ENCODE measurements at regions not wholly inside any gene's neighbourhood (a gene's known extent, or its start where the extent isn't known, plus 50 kb on each side); places are given as distances from the start of the nearest gene placed in this dataset.
A peak's percentile ranks its signal among the peaks of the same experiment; 100 is the strongest.

DNA sequence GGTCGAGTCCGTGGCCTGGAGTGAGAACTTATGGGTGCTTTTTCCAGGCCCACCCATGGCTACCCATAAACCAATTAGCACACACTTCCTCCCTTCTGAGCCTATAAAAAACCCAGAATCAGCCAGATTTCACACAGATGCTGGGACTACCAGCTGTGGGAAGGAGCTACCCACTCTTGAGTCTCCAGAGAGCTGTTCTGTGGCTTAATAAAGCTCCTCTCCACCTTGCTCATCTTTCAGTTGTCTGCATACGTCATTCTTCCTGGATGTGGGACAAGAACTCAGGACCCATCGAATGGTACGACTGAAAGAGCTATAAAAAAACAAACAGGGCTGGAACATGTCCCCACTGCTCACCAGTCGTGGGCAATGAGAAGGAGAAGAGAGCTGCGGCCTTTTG lies 555.4 kb upstream of the CCDC54 start:
- peak overlapping the region; percentile 18 for H3K4me2 ChIP-seq
- no peak for TF ChIP-seq Cebpa-rat (IDR thresholded peaks at IDR 0.05)
- H3K27me3 ChIP-seq: no peaks in the 10 kb centered on the region
- H3K9me3 ChIP-seq: 0 out of 2 replicates have a peak, but pooled peaks cover 10% of the 10 kb centered on the region
- peaks cover 15% of the 10 kb centered on the region for H3K4me1 ChIP-seq
- H3K4me3 ChIP-seq: no peak overlapping the region
- no peaks in the 10 kb centered on the region for H3K36me3 ChIP-seq
- no peak overlapping the region for H3K27ac ChIP-seq
- no peak overlapping the region for H3K9ac ChIP-seq
- H4K20me1 ChIP-seq: no peaks in the 10 kb centered on the region

GRCh38 chr3:106822204-106822603 lies 555.0 kb upstream of the CCDC54 start:
- no peak for TF ChIP-seq Cebpa-rat (IDR thresholded peaks at IDR 0.05)
- no peaks in the 10 kb centered on the region for H3K36me3 ChIP-seq
- H3K9ac ChIP-seq: no peak overlapping the region
- H3K27ac ChIP-seq: no peak overlapping the region
- H3K4me2 ChIP-seq: peak overlapping the region; percentile 18
- no peaks in the 10 kb centered on the region for H3K27me3 ChIP-seq
- no peaks in the 10 kb centered on the region for H4K20me1 ChIP-seq
- no peak overlapping the region for H3K4me3 ChIP-seq
- 0 out of 2 replicates have a peak, but pooled peaks cover 10% of the 10 kb centered on the region for H3K9me3 ChIP-seq
- peaks cover 19% of the 10 kb centered on the region for H3K4me1 ChIP-seq

DNA sequence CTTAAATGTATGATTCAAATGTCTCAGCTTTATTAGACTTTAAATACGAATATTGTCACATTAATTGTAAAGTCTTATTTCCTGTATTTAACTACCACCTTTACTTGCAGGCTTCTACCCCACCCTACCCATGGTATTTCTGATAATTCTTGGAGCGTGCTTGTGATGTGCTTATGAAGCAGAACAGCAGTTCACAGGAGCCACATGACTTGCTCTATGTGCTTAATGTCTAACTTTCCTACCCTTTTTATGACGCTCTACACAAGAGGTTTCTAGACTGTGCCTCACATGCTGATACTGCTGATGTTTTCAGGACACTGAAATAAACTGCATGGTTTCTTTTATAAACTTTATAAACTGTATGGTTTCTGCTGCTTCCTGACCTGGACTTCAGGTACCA lies 553.5 kb upstream of the CCDC54 start:
- H3K27ac ChIP-seq: no peak overlapping the region
- H3K9ac ChIP-seq: no peak overlapping the region
- H3K27me3 ChIP-seq: no peaks in the 10 kb centered on the region
- H3K9me3 ChIP-seq: 0 out of 2 replicates have a peak, but pooled peaks cover 10% of the 10 kb centered on the region
- no peaks in the 10 kb centered on the region for H4K20me1 ChIP-seq
- no peak overlapping the region for H3K4me2 ChIP-seq
- TF ChIP-seq Cebpa-rat (IDR thresholded peaks at IDR 0.05): no peak
- peaks cover 23% of the 10 kb centered on the region for H3K4me1 ChIP-seq
- no peaks in the 10 kb centered on the region for H3K36me3 ChIP-seq
- H3K4me3 ChIP-seq: no peak overlapping the region

- 0 out of 2 replicates have a peak, but pooled peaks cover 10% of the 10 kb centered on the region for H3K9me3 ChIP-seq
- H3K4me2 ChIP-seq: no peak overlapping the region
- H3K9ac ChIP-seq: no peak overlapping the region
- H3K27ac ChIP-seq: no peak overlapping the region
- no peaks in the 10 kb centered on the region for H4K20me1 ChIP-seq
- no peak for TF ChIP-seq Cebpa-rat (IDR thresholded peaks at IDR 0.05)
- H3K4me3 ChIP-seq: no peak overlapping the region
- peaks cover 23% of the 10 kb centered on the region for H3K4me1 ChIP-seq
- no peaks in the 10 kb centered on the region for H3K27me3 ChIP-seq
- H3K36me3 ChIP-seq: no peaks in the 10 kb centered on the region
These were observed 552.4 kb upstream of the CCDC54 start for GRCh38 chr3:106824856-106825255.

DNA sequence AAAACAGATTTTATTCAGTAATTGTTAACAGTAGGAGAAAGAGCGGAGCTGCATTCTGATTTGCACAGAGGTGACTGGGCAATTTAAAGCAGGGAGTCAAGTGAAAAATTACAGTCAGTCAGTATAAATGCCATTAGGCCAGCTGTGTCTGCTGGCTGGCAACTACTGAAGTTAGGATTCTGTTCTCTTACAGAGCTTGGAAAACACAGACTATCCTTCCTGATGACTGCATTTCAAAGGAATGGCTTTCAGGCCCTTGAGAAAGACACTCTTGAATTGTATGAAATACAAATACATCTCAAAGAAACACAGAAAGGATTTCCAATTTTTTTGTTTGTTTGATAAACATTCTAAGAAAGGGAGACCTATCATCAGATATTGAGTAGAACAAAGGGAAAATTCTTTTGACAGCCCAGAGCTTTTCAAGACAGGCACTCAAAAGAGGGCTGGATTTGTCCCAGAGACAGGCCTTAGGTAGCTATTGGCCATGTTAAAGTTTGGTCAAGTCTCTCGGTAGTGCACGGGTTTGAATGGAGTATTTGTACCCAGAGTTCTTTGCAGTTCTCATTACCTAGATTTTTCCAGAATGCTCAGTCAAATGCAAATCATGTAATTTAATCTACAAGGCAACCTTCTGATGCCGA lies 551.2 kb upstream of the CCDC54 start:
- Histone ChIP-seq H3K4me2 (peak overlapping the region; percentile 54; the same call in 1 of the 2 replicates), H3K27ac (no peak overlapping the region), H3K9me3 (peaks cover 8% of the 10 kb centered on the region; the same call in 1 of the 2 replicates), H3K4me3 (no peak overlapping the region), H3K36me3 (no peaks in the 10 kb centered on the region), H3K9ac (no peak overlapping the region), H3K4me1 (peaks cover 23% of the 10 kb centered on the region), H3K27me3 (no peaks in the 10 kb centered on the region), H4K20me1 (no peaks in the 10 kb centered on the region)
- no peak for TF ChIP-seq Cebpa-rat (IDR thresholded peaks at IDR 0.05)

GRCh38 chr3:106826791-106827311 lies 550.4 kb upstream of the CCDC54 start:
- H3K9ac ChIP-seq: no peak overlapping the region
- peak overlapping the region; percentile 54 for H3K4me2 ChIP-seq
- H3K9me3 ChIP-seq: peaks cover 6% of the 10 kb centered on the region
- no peaks in the 10 kb centered on the region for H4K20me1 ChIP-seq
- H3K4me1 ChIP-seq: peaks cover 18% of the 10 kb centered on the region
- H3K36me3 ChIP-seq: no peaks in the 10 kb centered on the region
- H3K4me3 ChIP-seq: no peak overlapping the region
- H3K27me3 ChIP-seq: no peaks in the 10 kb centered on the region
- TF ChIP-seq Cebpa-rat (IDR thresholded peaks at IDR 0.05): no peak
- H3K27ac ChIP-seq: no peak overlapping the region

GRCh38 chr3:106827515-106828213 lies 549.6 kb upstream of the CCDC54 start:
- H3K4me3 ChIP-seq: no peak overlapping the region
- H3K27ac ChIP-seq: no peak overlapping the region
- no peak overlapping the region for H3K9ac ChIP-seq

DNA sequence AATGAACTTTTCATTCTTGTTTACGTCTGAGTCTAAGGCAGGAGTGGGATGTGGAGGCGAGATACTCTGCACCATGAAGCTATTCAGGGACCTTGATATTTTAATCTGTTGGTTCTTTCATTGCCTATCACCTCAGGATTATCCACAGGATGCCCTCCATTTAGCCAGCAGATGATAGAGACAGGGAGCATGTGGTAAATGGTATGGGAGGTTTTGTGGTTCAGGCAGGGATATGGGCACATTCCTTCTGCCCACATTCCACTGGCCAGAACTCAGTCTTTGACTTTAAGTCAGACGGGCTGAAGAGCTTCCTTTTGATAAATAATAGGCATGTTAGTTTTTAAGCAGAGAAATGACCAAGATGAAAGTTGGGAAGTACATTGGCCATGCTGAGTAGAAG lies 548.0 kb upstream of the CCDC54 start:
- Histone ChIP-seq H3K4me2 (no peak overlapping the region), H3K27ac (no peak overlapping the region), H3K4me1 (peaks cover 14% of the 10 kb centered on the region), H3K9me3 (peaks cover 17% of the 10 kb centered on the region), H4K20me1 (no peaks in the 10 kb centered on the region), H3K36me3 (no peaks in the 10 kb centered on the region), H3K9ac (no peak overlapping the region), H3K4me3 (no peak overlapping the region), H3K27me3 (no peaks in the 10 kb centered on the region)
- TF ChIP-seq Cebpa-rat (IDR thresholded peaks at IDR 0.05): no peak

More at GRCh38 chr3:106827515-106828213, 549.6 kb upstream of the CCDC54 start:
- Histone ChIP-seq H3K36me3 (no peaks in the 10 kb centered on the region), H4K20me1 (no peaks in the 10 kb centered on the region), H3K27me3 (no peaks in the 10 kb centered on the region), H3K4me1 (peaks cover 14% of the 10 kb centered on the region), H3K9me3 (peaks cover 14% of the 10 kb centered on the region), H3K4me2 (no peak overlapping the region; the same call in 1 of the 2 replicates)
- TF ChIP-seq Cebpa-rat (IDR thresholded peaks at IDR 0.05): no peak

- no peaks in the 10 kb centered on the region for H3K27me3 ChIP-seq
- H3K36me3 ChIP-seq: no peaks in the 10 kb centered on the region
- no peak overlapping the region for H3K9ac ChIP-seq
- H3K9me3 ChIP-seq: peaks cover 17% of the 10 kb centered on the region
- no peak overlapping the region for H3K27ac ChIP-seq
- no peak overlapping the region for H3K4me3 ChIP-seq
- no peak for TF ChIP-seq Cebpa-rat (IDR thresholded peaks at IDR 0.05)
- H4K20me1 ChIP-seq: no peaks in the 10 kb centered on the region
- no peak overlapping the region for H3K4me2 ChIP-seq
- H3K4me1 ChIP-seq: peaks cover 14% of the 10 kb centered on the region
These were observed 546.9 kb upstream of the CCDC54 start for GRCh38 chr3:106830334-106830733.

GRCh38 chr3:106836906-106837305 lies 540.3 kb upstream of the CCDC54 start:
- H3K9ac ChIP-seq: no peak overlapping the region
- peaks cover 11% of the 10 kb centered on the region for H3K9me3 ChIP-seq
- TF ChIP-seq Cebpa-rat (IDR thresholded peaks at IDR 0.05): no peak
- no peaks in the 10 kb centered on the region for H4K20me1 ChIP-seq
- no peak overlapping the region for H3K4me2 ChIP-seq
- H3K27ac ChIP-seq: no peak overlapping the region
- no peaks in the 10 kb centered on the region for H3K27me3 ChIP-seq
- no peak overlapping the region for H3K4me3 ChIP-seq
- peaks cover 18% of the 10 kb centered on the region for H3K4me1 ChIP-seq
- no peaks in the 10 kb centered on the region for H3K36me3 ChIP-seq

Data from BLaER1 (cell line).